ENCODE measurements at regions not wholly inside any gene's neighbourhood (a gene's known extent, or its start where the extent isn't known, plus 50 kb on each side); places are given as distances from the start of the nearest gene placed in this dataset.

GRCh38 chr3:25043177-25043576 is 384.9 kb upstream of the RARB start:
- DNase-seq (ENCODE audit: low read depth in 2 of 2) = no peak

GRCh38 chr3:25043749-25044148 is 384.3 kb upstream of the RARB start:
- no peak for DNase-seq (ENCODE audit: low read depth in 2 of 2)

GRCh38 chr3:25044762-25045710 is 383.0 kb upstream of the RARB start:
- DNase-seq (ENCODE audit: low read depth in 2 of 2) = no peak

GRCh38 chr3:25046911-25047771 is 380.9 kb upstream of the RARB start:
- no peak for DNase-seq (ENCODE audit: low read depth in 2 of 2)

- DNase-seq (ENCODE audit: low read depth in 2 of 2) = no peak
Measured at GRCh38 chr3:25049304-25049703, 378.8 kb upstream of the RARB start.

- DNase-seq (ENCODE audit: low read depth in 2 of 2) = no peak
Measured at GRCh38 chr3:25053360-25053759, 374.7 kb upstream of the RARB start.

- no peak for DNase-seq (ENCODE audit: low read depth in 2 of 2)
Measured at GRCh38 chr3:25056036-25056755, 371.9 kb upstream of the RARB start.

- DNase-seq (ENCODE audit: low read depth in 2 of 2) = no peak
Measured at GRCh38 chr3:25056803-25057351, 371.2 kb upstream of the RARB start.

GRCh38 chr3:25057379-25057778 is 370.7 kb upstream of the RARB start:
- no peak for DNase-seq (ENCODE audit: low read depth in 2 of 2)

- no peak for DNase-seq (ENCODE audit: low read depth in 2 of 2)
Measured at GRCh38 chr3:25064681-25065080, 363.4 kb upstream of the RARB start.

- no peak for DNase-seq (ENCODE audit: low read depth in 2 of 2)
Measured at GRCh38 chr3:25069970-25070369, 358.1 kb upstream of the RARB start.

- no peak for DNase-seq (ENCODE audit: low read depth in 2 of 2)
Measured at GRCh38 chr3:25071846-25072245, 356.2 kb upstream of the RARB start.

GRCh38 chr3:25073423-25073822 is 354.6 kb upstream of the RARB start:
- DNase-seq (ENCODE audit: low read depth in 2 of 2) = no peak

GRCh38 chr3:25074149-25074548 is 353.9 kb upstream of the RARB start:
- no peak for DNase-seq (ENCODE audit: low read depth in 2 of 2)

- no peak for DNase-seq (ENCODE audit: low read depth in 2 of 2)
Measured at GRCh38 chr3:25080461-25080860, 347.6 kb upstream of the RARB start.

- DNase-seq (ENCODE audit: low read depth in 2 of 2) = no peak
Measured at GRCh38 chr3:25084016-25084415, 344.0 kb upstream of the RARB start.

- no peak for DNase-seq (ENCODE audit: low read depth in 2 of 2)
Measured at GRCh38 chr3:25086721-25087120, 341.3 kb upstream of the RARB start.

GRCh38 chr3:25088284-25088683 is 339.8 kb upstream of the RARB start:
- DNase-seq (ENCODE audit: low read depth in 2 of 2) = no peak

GRCh38 chr3:25090698-25091453 is 337.2 kb upstream of the RARB start:
- DNase-seq (ENCODE audit: low read depth in 2 of 2) = no peak

GRCh38 chr3:25091934-25092333 is 336.1 kb upstream of the RARB start:
- DNase-seq (ENCODE audit: low read depth in 2 of 2) = no peak

Measured in stimulated activated CD8-positive, alpha-beta memory T cell treated with anti-CD3 and anti-CD28 coated beads, Interleukin-7, amount 100 ng/mL, for 4 hours (primary cell).